ENCODE measurements at regions not wholly inside any gene's neighbourhood (a gene's known extent, or its start where the extent isn't known, plus 50 kb on each side); places are given as distances from the start of the nearest gene placed in this dataset.

GRCh38 chr22:49566693-49567092, 261.0 kb downstream of the BRD1 start:
- no peak for TF ChIP-seq CTCF (IDR thresholded peaks at IDR 0.05; ENCODE audit: low read depth, low read length, missing control alignments)
- no peak overlapping the region for H3K4me3 ChIP-seq (ENCODE audit: low read depth, low read length)
- no peak for DNase-seq (ENCODE audit: low read depth)

- no peak for TF ChIP-seq CTCF (IDR thresholded peaks at IDR 0.05; ENCODE audit: low read depth, low read length, missing control alignments)
- no peak overlapping the region for H3K4me3 ChIP-seq (ENCODE audit: low read depth, low read length)
- no peak for DNase-seq (ENCODE audit: low read depth)
Observed at GRCh38 chr22:49566141-49566541, 261.5 kb downstream of the BRD1 start.

- no peak for TF ChIP-seq CTCF (IDR thresholded peaks at IDR 0.05; ENCODE audit: low read depth, low read length, missing control alignments)
- DNase-seq (ENCODE audit: low read depth), result no peak
- H3K4me3 ChIP-seq (ENCODE audit: low read depth, low read length), result no peak overlapping the region
Observed at GRCh38 chr22:49565516-49565855, 262.2 kb downstream of the BRD1 start.

GRCh38 chr22:49564666-49565515, 262.8 kb downstream of the BRD1 start:
- no peak for DNase-seq (ENCODE audit: low read depth)
- H3K4me3 ChIP-seq (ENCODE audit: low read depth, low read length), result no peak overlapping the region
- no peak for TF ChIP-seq CTCF (IDR thresholded peaks at IDR 0.05; ENCODE audit: low read depth, low read length, missing control alignments)

GRCh38 chr22:49564054-49564453, 263.6 kb downstream of the BRD1 start:
- no peak overlapping the region for H3K4me3 ChIP-seq (ENCODE audit: low read depth, low read length)
- no peak for DNase-seq (ENCODE audit: low read depth)
- TF ChIP-seq CTCF (IDR thresholded peaks at IDR 0.05; ENCODE audit: low read depth, low read length, missing control alignments), result no peak

- TF ChIP-seq CTCF (IDR thresholded peaks at IDR 0.05; ENCODE audit: low read depth, low read length, missing control alignments), result no peak
- no peak overlapping the region for H3K4me3 ChIP-seq (ENCODE audit: low read depth, low read length)
- DNase-seq (ENCODE audit: low read depth), result no peak
Observed at GRCh38 chr22:49562685-49563249, 264.9 kb downstream of the BRD1 start.

GRCh38 chr22:49561976-49562375, 265.7 kb downstream of the BRD1 start:
- DNase-seq (ENCODE audit: low read depth), result no peak
- no peak overlapping the region for H3K4me3 ChIP-seq (ENCODE audit: low read depth, low read length)
- no peak for TF ChIP-seq CTCF (IDR thresholded peaks at IDR 0.05; ENCODE audit: low read depth, low read length, missing control alignments)
